ENCODE measurements at regions not wholly inside any gene's neighbourhood (a gene's known extent, or its start where the extent isn't known, plus 50 kb on each side); places are given as distances from the start of the nearest gene placed in this dataset.
A peak's percentile ranks its signal among the peaks of the same experiment; 100 is the strongest.

DNA sequence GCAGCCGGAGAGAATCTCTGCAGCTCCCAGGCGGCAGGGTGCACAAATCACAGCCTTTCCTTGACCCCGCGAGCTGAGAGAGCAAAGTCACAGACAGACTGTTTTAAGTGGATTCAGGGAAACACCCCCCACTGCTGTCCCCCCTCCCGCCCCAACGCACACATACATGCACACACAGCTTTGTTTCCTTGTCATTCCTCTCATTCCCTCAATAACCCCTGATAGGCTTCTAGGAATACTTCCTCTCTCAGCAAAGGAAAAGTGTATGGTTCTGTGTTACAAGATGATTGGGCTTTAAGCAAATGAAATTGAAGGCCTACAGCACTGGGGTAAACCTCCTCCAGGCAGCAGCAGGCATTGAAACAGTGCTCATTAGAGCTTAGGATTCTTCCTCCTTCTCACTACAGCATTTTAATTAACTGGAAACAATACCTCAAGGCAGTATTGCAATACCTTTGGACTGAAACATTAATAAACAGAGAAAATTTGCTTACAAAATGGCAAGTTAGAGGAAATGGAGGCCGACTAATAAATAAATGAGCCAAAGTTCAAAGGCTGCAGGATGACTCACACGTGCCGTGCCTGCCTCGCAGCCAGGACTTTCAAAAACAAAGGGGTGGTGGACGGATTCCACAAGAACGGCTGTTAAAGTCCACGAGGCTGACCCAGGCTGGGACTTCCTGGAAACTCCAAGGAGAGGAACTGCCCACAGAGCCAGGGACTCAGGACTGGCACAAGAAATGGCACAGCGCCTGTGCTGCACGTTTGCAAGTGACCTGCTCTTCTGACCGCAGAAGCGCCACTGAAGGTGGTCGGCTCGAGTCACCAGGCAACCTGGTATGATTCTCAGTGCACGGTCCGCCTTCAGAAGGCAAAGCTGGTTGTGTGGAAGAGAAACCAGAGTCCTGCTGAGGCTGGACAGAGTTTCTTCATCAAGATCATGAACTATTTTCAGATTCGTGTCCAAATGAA, 236.2 kb downstream of the SYK start:
- no peaks in the 10 kb centered on the region for H3K36me3 ChIP-seq
- peaks cover 0 to 22% (median 20%) of the 10 kb centered on the region in 4 donors for H3K4me1 ChIP-seq
- no peaks in the 10 kb centered on the region for H3K27me3 ChIP-seq
- H3K4me3 ChIP-seq, result no peak overlapping the region
- 42% methylated on average over 21 to 22 of the region's 22 CpGs for WGBS, 2 donors
- no peaks in the 10 kb centered on the region for H3K9me3 ChIP-seq
- TF ChIP-seq POLR2A (IDR thresholded peaks at IDR 0.05) (no peak), EP300 (IDR thresholded peaks at IDR 0.05) (peak in 1 of 2 donors; percentile 70)
- TF ChIP-seq, protein P1, sequence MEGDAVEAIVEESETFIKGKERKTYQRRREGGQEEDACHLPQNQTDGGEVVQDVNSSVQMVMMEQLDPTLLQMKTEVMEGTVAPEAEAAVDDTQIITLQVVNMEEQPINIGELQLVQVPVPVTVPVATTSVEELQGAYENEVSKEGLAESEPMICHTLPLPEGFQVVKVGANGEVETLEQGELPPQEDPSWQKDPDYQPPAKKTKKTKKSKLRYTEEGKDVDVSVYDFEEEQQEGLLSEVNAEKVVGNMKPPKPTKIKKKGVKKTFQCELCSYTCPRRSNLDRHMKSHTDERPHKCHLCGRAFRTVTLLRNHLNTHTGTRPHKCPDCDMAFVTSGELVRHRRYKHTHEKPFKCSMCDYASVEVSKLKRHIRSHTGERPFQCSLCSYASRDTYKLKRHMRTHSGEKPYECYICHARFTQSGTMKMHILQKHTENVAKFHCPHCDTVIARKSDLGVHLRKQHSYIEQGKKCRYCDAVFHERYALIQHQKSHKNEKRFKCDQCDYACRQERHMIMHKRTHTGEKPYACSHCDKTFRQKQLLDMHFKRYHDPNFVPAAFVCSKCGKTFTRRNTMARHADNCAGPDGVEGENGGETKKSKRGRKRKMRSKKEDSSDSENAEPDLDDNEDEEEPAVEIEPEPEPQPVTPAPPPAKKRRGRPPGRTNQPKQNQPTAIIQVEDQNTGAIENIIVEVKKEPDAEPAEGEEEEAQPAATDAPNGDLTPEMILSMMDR (IDR thresholded peaks at IDR 0.05), result no peak
- H3K27ac ChIP-seq, result peak overlapping the region in 3 of 4 donors; percentile 36 to 76 (median 48)
- peak in 1 of 2 donors; percentile 56 for DNase-seq (ENCODE audit: low spot score in 2 of 2)

DNA sequence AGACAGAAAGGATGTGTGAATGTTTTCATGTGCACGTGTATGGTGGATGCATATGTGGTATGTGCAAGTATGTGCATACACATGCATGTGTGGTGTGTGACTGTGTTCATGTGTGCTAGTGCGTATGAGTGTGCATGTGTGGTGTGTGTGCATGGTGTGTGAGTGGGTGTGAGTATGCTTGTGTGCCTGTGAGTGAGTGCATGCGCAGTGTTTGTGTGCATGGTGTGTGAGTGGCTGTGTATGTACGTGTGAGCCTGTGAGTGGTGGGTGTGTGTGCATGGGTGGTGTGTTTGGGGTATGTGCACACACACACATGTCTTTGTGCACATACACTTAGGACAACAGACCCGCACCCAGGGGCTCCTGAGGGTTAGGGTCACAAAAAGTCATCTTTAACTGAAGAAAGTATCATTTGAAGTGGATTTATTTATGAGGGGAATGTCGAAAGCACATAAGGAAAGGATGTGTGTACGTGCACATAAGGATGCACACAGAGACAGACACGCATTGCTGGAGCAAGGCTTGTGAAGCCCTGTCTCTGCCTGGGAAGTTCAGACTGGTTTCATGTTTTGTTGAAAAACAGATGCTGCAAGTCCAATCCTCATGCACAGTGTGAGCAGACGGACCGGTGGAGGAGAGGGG, 237.0 kb downstream of the SYK start:
- no peaks in the 10 kb centered on the region for H3K27me3 ChIP-seq
- no peak for DNase-seq (ENCODE audit: low spot score in 2 of 2)
- H3K27ac ChIP-seq, result peak overlapping the region in 2 of 4 donors; percentile 36 to 76
- no peaks in the 10 kb centered on the region for H3K36me3 ChIP-seq
- peaks cover 0 to 22% (median 20%) of the 10 kb centered on the region in 4 donors for H3K4me1 ChIP-seq
- WGBS, 2 donors, result 90 to 93% methylated on average over 10 of the region's 10 CpGs
- no peak overlapping the region for H3K4me3 ChIP-seq
- TF ChIP-seq, protein P1 (IDR thresholded peaks at IDR 0.05), result no peak
- no peak for TF ChIP-seq EP300 (IDR thresholded peaks at IDR 0.05)
- no peaks in the 10 kb centered on the region for H3K9me3 ChIP-seq

DNA sequence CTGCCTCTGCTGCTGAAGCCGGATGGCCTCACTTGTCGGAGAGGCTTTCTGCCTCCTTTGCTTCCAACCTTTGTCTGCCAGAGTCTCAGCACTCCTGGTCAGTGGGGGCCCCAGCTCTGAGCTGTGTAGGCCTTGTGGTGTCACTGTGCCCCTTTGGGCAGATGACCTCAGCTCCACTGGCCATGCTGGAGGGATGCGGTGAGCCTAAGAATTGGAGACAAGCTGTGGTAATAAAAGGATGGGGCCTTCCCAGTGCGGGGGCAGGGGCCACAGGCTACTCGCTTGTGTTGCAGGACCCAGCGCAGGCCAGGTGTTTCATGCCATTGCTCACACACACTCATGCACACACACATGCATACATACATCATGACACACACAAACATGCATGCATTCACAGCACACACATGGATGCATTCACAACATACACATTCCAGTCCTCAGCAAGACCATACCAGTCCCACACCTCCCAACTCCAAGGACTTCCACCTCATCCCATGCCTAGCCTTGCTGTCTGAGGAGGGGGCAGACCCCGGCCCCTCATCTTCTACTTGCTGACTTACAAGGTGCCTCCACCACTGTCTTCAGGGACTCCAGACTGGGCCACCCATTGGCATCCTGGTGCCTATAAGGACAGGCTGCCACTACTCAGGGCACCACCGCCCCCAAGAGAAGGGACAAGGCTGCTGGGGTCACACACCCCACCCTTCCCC, 237.7 kb downstream of the SYK start:
- Histone ChIP-seq H3K36me3 (no peaks in the 10 kb centered on the region), H3K4me1 (peaks cover 0 to 22% (median 20%) of the 10 kb centered on the region in 4 donors), H3K27ac (no peak overlapping the region), H3K27me3 (no peaks in the 10 kb centered on the region), H3K4me3 (no peak overlapping the region), H3K9me3 (no peaks in the 10 kb centered on the region)
- 95 to 96% methylated on average over 7 to 8 of the region's 8 CpGs for WGBS, 2 donors
- TF ChIP-seq, protein P1 (IDR thresholded peaks at IDR 0.05), result no peak
- no peak for TF ChIP-seq POLR2A (IDR thresholded peaks at IDR 0.05)
- TF ChIP-seq EP300 (IDR thresholded peaks at IDR 0.05), result no peak
- DNase-seq (ENCODE audit: low spot score in 2 of 2), result no peak

DNA sequence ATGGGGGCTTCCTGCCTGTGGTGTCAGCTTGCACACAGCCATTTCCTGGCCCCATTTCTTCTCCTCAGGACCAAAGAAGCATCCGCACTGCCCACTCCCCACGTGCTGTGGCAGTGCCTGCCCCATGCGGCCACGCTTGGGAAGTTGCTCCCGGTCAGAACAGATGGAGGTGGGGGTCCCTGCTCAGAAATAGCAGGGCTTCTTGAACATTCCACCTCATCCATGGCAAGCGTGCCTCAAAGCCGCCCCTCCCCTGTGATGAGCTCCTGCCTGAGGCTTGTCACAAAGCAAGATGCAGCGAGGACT, 238.2 kb downstream of the SYK start:
- Histone ChIP-seq H3K4me1 (peaks cover 0 to 22% (median 20%) of the 10 kb centered on the region in 4 donors), H3K4me3 (no peak overlapping the region), H3K9me3 (no peaks in the 10 kb centered on the region), H3K27ac (no peak overlapping the region), H3K36me3 (no peaks in the 10 kb centered on the region), H3K27me3 (no peaks in the 10 kb centered on the region)
- DNase-seq (ENCODE audit: low spot score in 2 of 2), result no peak
- TF ChIP-seq POLR2A (IDR thresholded peaks at IDR 0.05), result no peak
- TF ChIP-seq EP300 (IDR thresholded peaks at IDR 0.05), result no peak
- TF ChIP-seq, protein P1 (IDR thresholded peaks at IDR 0.05), result no peak
- 95 to 97% methylated on average over 8 of the region's 8 CpGs for WGBS, 2 donors
